Activated B cell treated with CpG ODN at 0.5 μM for 24 hours (primary cell): ENCODE measurements at regions not wholly inside any gene's neighbourhood (a gene's known extent, or its start where the extent isn't known, plus 50 kb on each side); places are given as distances from the start of the nearest gene placed in this dataset.

ENCODE experiments used
- ATAC-seq: fragments of 200-7000 bp; cut with Tn5 transposase; one replicate; pipeline ENCODE4 v1.10.0; 2021; ENCODE audit warnings: low read depth, mild to moderate bottlenecking, moderate library complexity
- CTCF ChIA-PET: fragments of 350-600 bp; sonication (Branson Sonifier 250); formaldehyde crosslinking; loops from one replicate; lab custom pipeline; 2021; ENCODE audit warnings: antibody characterized with exemption; lab: Charles Lee
- POLR2A ChIA-PET: fragments of 350-600 bp; sonication (Branson Sonifier 250); formaldehyde crosslinking; loops from one replicate; lab custom pipeline; 2021; ENCODE audit warnings: antibody characterized with exemption; lab: Charles Lee
- DNase-seq: peaks from one replicate; pipeline ENCODE4 v3.0.0; 2022
- H3K27ac Mint-ChIP-seq: one replicate; pipeline ENCODE4 v1.8.0; 2020; ENCODE audit warnings: mixed read lengths
- H3K27me3 Mint-ChIP-seq: one replicate; pipeline ENCODE4 v1.8.0; 2021; ENCODE audit warnings: mixed read lengths
- H3K36me3 Mint-ChIP-seq: one replicate; pipeline ENCODE4 v1.8.0; 2021; ENCODE audit warnings: low read depth, mixed read lengths
- H3K4me1 Mint-ChIP-seq: one replicate; pipeline ENCODE4 v1.8.0; 2021; ENCODE audit warnings: mixed read lengths
- H3K4me3 Mint-ChIP-seq: one replicate; pipeline ENCODE4 v1.8.0; 2020; ENCODE audit warnings: mild to moderate bottlenecking, mixed read lengths
- H3K9me3 Mint-ChIP-seq: one replicate; pipeline ENCODE4 v1.8.0; 2020; ENCODE audit warnings: mixed read lengths
- intact Hi-C: fragments of 100-400 bp; cut with micrococcal nuclease; formaldehyde crosslinking; loops from one replicate; pipeline ENCODE4 v1.15.1; 2024
- TF ChIP-seq, protein P1 (sequence below): fragments of 200-600 bp; IDR thresholded peaks from one replicate; pipeline ENCODE4 v1.8.0; 2022; ENCODE audit warnings: antibody characterized with exemption, mild to moderate bottlenecking

DNA sequence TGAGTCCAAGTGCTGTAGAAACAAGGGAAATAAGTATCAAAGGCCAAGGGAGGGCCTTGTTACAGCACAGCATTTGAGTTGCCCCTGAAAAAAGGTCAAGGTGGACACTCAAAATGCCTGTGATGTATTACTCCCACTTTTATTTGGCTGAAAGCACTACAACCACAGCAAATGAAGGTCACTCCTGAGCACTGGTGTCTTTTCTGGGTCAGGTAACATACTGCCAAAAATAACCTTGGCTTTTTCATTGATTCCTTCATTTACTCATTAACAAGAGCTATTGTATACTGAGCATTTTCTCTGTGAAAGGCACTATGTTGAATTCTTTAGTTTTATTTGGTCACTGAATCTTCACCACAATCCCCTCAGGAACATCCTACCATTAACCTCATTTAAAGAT lies 590.3 kb downstream of the BCL11A start:
- H3K9me3 Mint-ChIP-seq: no peaks in the 10 kb centered on the region
- POLR2A ChIA-PET: no interaction called here
- no peaks in the 10 kb centered on the region for H3K27me3 Mint-ChIP-seq
- DNase-seq (no peak), ATAC-seq (no peak)
- CTCF ChIA-PET: no interaction called here
- TF ChIP-seq, protein P1, sequence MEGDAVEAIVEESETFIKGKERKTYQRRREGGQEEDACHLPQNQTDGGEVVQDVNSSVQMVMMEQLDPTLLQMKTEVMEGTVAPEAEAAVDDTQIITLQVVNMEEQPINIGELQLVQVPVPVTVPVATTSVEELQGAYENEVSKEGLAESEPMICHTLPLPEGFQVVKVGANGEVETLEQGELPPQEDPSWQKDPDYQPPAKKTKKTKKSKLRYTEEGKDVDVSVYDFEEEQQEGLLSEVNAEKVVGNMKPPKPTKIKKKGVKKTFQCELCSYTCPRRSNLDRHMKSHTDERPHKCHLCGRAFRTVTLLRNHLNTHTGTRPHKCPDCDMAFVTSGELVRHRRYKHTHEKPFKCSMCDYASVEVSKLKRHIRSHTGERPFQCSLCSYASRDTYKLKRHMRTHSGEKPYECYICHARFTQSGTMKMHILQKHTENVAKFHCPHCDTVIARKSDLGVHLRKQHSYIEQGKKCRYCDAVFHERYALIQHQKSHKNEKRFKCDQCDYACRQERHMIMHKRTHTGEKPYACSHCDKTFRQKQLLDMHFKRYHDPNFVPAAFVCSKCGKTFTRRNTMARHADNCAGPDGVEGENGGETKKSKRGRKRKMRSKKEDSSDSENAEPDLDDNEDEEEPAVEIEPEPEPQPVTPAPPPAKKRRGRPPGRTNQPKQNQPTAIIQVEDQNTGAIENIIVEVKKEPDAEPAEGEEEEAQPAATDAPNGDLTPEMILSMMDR: no peak
- no peak overlapping the region for H3K4me3 Mint-ChIP-seq
- intact Hi-C loops: no loop called here
- H3K27ac Mint-ChIP-seq: no peak overlapping the region
- H3K36me3 Mint-ChIP-seq: no peaks in the 10 kb centered on the region
- H3K4me1 Mint-ChIP-seq: peaks cover 10% of the 10 kb centered on the region

DNA sequence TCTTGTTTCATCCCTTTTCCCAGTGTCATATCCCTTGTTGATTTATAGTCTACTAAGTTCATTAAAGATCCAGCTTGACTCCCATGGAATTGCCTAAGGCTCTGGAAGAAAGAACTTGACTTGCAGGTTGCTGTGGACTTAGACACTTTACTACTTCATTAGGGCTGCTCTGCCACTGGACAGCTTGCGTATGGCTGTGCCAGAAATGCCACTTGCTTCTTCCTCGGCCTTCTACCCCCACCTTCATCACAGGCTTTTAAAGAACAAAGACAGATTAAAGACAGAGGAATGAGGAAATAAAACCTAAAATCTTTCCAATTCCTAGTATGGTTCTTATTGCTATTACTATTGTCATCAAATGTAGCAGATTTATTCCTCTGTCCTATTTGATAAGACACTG lies 591.7 kb downstream of the BCL11A start:
- ChIA-PET CTCF (no interaction called here), POLR2A (no interaction called here)
- DNase-seq (no peak), ATAC-seq (no peak)
- intact Hi-C loops: no loop called here
- H3K9me3 Mint-ChIP-seq: no peaks in the 10 kb centered on the region
- no peak overlapping the region for H3K4me3 Mint-ChIP-seq
- TF ChIP-seq, protein P1: no peak
- H3K36me3 Mint-ChIP-seq: no peaks in the 10 kb centered on the region
- no peaks in the 10 kb centered on the region for H3K27me3 Mint-ChIP-seq
- H3K27ac Mint-ChIP-seq: no peak overlapping the region
- H3K4me1 Mint-ChIP-seq: peaks cover 16% of the 10 kb centered on the region

GRCh38 chr2:59959944-59960343 lies 593.5 kb downstream of the BCL11A start:
- TF ChIP-seq, protein P1: no peak
- no peak for DNase-seq
- Mint-ChIP-seq H3K27ac (no peak overlapping the region), H3K4me3 (no peak overlapping the region), H3K4me1 (peaks cover 18% of the 10 kb centered on the region), H3K27me3 (no peaks in the 10 kb centered on the region), H3K9me3 (peaks cover 4% of the 10 kb centered on the region), H3K36me3 (no peaks in the 10 kb centered on the region)
- POLR2A ChIA-PET: no interaction called here
- CTCF ChIA-PET: no interaction called here
- ATAC-seq: no peak
- intact Hi-C loops: no loop called here

GRCh38 chr2:59957504-59957903 lies 596.0 kb downstream of the BCL11A start:
- POLR2A ChIA-PET: interaction anchor here (0.9 kb wide), 1 partner anchor 593 kb away, joined by 4 read pairs; no protein-coding TSS in a partner anchor
- ATAC-seq (no peak), DNase-seq (no peak)
- CTCF ChIA-PET: no interaction called here
- intact Hi-C loops: no loop called here
- H3K4me3 Mint-ChIP-seq: no peak overlapping the region
- peaks cover 18% of the 10 kb centered on the region for H3K4me1 Mint-ChIP-seq
- H3K9me3 Mint-ChIP-seq: peaks cover 4% of the 10 kb centered on the region
- no peaks in the 10 kb centered on the region for H3K27me3 Mint-ChIP-seq
- no peaks in the 10 kb centered on the region for H3K36me3 Mint-ChIP-seq
- H3K27ac Mint-ChIP-seq: no peak overlapping the region
- TF ChIP-seq, protein P1: no peak

- Mint-ChIP-seq H3K4me3 (no peak overlapping the region), H3K9me3 (peaks cover 4% of the 10 kb centered on the region), H3K36me3 (no peaks in the 10 kb centered on the region), H3K27ac (no peak overlapping the region), H3K4me1 (peaks cover 18% of the 10 kb centered on the region), H3K27me3 (no peaks in the 10 kb centered on the region)
- no peak for ATAC-seq
- TF ChIP-seq, protein P1: no peak
- ChIA-PET POLR2A (interaction anchor here (0.5 to 0.9 kb wide), 2 partner anchors 143 to 593 kb away, joined by 3 to 4 read pairs; no protein-coding TSS in a partner anchor), CTCF (no interaction called here)
- intact Hi-C loops: no loop called here
- DNase-seq: no peak
These were observed 596.5 kb downstream of the BCL11A start for GRCh38 chr2:59956981-59957380.
